NCI-H748 (cell line): ENCODE measurements at regions not wholly inside any gene's neighbourhood (a gene's known extent, or its start where the extent isn't known, plus 50 kb on each side); places are given as distances from the start of the nearest gene placed in this dataset.
A peak's percentile ranks its signal among the peaks of the same experiment; 100 is the strongest.

Experiments
- DNase-seq: peaks from one replicate; lab custom pipeline; 2025; ENCODE audit not compliant: unreplicated experiment; lab: John Stamatoyannopoulos, UW

DNA sequence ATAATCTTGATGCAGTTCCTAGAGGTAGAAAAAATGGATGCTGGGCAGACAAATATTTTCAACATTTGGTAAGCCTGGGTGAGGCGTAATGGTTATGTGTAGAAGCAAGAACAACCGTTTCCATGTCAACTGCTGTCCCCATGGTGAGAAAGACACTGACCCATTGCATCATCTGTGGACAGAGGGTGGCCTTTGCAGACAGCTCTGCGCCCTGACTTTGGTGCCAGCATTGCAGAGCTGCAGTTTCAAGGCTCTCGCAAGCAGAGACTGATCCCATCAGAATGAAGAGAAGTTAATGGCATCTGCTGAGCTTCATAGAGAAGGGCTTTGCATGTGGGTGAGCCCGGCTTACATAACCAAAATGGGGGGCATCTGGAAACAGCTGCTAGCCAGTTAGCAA lies 179.0 kb upstream of the ADRA1B start:
- DNase-seq = peak; percentile 27

DNA sequence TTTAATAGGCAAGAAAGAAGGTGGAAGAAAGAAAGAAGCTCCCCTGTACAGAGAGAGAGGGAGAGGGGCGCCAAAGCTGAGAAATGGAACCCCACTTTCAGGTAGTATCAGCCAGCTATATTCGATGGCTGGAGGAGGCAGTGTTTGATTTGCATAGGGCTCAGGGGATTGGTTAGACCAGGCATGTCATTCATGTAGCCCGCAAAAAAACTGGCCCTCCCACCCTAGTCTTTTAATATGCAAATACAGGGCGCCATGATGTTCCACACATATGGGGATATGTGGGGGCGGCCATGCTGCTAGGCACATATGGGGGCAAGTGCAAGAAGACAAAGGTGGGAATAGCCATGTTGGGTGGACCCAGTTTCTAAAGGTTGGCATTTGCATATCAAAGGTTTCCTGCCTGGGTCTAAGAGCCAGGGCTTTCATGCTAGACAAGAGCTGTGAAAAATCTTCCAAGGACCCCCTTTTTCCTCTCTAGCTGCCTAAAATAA lies 174.4 kb upstream of the ADRA1B start:
- DNase-seq = no peak

DNA sequence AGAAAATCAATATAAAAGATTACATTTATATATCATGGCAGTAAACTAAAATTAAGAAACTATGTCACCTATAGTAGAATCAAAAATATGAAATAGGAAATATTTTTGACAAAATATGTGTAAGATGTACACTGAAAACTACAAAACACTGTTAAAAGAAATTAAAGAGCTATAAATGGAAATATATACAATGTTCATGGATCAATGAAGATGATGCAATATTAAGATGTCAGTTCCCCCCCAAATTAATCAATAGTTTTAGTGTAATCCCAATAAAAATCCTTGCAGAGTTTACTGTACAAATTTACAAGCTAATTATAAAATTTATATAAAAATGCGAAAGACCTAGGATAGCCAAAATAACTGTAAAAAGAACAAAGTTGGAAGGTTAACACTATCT lies 173.0 kb upstream of the ADRA1B start:
- no peak for DNase-seq

DNA sequence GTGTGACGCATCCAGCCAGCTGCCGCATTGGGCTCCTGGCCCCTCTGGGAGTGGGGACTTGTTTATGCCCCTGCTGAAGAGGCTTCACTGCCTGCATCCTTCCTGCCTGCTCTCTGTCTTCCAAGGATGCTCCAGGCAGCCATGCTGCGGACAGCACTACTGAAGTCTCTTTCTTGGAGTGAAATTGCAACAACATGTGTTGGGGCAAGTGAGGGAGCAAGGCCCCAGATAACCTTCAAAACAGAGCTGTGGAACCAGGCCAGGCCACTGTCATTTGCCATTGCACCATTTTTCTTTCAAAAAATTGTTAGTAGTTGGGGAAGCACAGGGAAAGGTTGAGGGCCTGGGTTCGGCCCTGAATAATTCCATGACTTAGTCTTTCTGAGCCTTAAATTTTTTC lies 169.6 kb upstream of the ADRA1B start:
- DNase-seq = no peak

DNA sequence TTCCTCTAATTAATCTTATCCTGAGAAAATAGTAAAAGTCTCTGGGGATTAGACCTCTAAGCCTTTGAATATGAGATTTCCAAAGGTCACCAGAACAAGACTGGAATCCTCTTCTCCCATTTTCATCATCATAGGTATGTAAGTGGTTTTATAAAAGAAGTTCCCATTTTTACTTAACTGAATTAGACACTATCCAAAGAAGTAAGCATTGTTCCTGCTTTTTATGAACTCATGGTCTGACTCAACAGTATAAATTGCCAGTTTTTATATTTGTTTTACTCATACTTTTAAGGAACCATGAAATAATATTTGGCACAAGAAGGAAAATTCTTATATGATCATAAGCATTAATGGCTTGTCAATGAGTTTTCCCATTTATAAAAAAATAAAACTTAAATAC lies 167.1 kb upstream of the ADRA1B start:
- DNase-seq = no peak

DNA sequence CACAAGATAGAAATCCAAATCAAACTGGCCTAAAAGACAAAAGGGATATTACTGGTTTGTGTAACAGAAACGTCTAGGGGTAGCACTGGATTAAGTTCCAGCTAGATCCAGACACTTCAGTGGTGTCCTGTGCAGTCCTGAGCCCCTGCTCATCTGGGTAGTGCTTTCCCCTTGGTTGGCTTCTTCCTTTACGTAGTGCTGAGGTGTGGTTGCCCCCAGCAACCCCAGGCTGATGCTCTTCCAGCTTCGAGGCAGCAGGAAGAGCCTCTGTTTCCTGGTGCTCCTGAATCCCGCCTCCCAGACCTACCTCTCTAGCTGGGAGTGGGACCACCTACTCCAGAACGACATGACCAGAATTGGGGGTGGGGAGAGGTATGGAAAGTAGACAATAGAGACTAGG lies 166.1 kb upstream of the ADRA1B start:
- peak; percentile 36 for DNase-seq

DNA sequence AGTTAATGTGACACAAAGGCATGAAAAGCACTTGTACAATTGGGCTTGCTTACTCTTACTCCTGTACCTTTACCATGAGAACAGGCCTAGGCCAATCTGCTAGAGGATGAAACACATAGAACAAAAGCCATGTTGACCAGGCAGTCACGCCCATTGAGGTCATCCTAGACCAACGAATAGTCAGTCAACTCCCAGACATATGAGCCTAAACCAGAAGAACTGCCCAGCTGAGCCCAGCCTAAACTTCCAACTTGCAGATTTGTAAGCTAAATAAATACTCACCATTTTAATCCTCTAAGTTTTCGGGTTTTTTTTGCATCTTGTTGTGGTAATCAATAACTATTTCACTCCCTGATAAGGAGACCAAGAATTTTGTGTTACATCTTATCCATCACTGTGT lies 164.8 kb upstream of the ADRA1B start:
- DNase-seq = no peak

DNA sequence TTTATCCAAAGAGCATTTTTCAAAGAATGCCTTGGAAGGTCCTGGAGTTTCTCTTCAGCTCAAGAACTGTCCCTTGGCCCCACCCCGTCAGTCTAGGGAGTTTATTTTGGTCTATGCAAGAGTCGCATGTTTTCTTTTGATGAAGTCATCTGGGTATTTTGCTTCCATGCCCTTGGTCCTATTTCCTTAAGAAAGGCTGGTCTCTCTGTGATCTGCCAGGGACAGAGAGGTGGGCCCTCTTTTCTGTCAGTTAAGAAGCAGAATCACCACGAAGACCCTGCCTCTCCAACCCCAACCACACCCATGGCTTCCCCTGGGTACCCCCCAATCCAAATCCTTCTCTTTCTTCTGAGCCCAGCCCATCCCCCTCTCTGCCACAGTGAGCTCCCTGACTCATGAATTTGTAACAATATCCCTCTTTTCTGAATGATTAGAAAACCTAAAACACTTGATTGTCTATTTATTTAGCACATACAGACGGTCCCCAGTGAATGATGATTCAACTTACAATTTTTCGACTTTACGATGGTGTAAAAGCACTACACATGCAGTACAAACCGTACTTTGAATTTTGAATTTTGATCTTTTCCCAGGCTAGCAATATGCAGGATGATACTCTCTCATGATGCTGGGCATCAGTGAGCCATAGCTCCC lies 163.5 kb upstream of the ADRA1B start:
- DNase-seq = no peak

DNA sequence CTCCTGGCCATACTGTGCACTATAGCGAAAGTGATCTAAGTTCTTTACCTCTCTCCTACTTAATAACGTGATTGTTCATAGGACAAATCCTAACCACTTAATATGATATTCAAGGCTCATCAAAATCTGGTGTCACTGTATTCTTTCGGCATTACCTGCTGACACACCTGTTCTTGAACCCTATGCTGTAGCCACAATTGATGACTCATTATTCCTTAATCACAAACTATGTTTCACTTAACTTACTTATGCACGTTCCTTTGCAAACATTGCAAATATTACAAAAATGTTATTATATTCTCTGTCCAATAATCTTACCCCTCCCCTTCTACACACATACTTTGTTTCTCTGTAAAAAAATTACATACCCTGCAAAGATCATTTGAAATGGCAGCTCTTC lies 158.1 kb upstream of the ADRA1B start:
- no peak for DNase-seq

DNA sequence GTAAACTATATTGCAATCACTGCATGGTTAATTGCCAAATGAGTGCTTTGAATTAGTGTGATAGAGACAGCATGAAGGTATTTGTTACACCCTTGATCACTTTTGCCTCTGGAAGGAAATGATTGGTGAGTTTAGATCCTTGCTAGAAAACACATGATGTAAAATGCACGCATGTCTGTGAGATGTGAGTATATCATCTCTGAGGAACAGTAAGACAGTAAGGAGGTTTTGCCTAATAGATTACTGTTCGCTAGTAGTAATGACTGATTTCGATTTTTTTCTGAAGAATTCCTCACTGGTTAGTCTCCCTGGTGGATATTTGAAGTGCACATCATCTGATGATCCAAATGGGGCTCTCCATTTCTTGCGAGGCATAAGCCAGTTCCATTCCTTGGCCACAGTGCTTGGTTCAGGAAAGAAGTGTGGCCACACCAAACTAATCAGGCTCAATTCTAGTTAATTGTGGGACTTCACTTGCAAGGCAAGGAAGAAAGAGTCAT lies 156.4 kb upstream of the ADRA1B start:
- DNase-seq = no peak

DNA sequence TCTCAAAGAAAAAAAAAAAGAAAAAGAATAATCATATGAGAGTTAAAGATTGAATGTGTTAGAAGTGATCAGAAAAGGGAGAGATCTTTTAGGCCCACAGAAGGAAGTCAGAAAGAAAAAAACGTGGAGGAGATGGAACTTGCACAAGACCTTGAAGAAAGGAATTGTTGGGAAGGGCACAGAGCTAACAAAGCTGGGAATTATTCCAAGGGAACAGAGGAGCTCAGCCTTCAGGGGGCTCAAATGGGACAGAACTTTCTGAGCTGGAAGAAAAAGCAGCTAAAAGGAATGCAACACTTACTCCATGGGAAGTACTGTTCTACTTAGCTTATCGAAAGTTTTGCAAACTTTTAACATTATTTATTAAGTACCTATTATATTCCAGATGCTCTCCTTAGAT lies 153.4 kb upstream of the ADRA1B start:
- DNase-seq = no peak

DNA sequence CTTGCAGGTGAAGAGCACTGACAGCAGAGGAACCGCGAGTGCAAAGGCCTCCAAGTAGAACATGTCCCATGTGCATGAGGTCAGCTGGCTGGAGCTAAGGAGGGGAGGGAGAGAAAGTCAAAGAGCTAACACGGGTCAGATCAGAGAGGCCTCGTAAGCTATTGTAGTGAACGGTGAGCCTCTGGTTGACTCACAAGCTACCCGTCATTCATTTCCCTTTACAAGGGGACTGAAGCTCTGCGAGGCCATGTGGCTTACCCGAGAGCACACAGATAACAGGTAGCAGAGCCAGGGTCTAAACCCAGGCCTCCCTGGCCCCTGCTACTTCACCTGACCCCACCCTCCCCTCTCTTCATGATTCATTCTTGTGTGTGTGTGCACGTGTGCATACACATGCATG lies 152.7 kb upstream of the ADRA1B start:
- no peak for DNase-seq

DNA sequence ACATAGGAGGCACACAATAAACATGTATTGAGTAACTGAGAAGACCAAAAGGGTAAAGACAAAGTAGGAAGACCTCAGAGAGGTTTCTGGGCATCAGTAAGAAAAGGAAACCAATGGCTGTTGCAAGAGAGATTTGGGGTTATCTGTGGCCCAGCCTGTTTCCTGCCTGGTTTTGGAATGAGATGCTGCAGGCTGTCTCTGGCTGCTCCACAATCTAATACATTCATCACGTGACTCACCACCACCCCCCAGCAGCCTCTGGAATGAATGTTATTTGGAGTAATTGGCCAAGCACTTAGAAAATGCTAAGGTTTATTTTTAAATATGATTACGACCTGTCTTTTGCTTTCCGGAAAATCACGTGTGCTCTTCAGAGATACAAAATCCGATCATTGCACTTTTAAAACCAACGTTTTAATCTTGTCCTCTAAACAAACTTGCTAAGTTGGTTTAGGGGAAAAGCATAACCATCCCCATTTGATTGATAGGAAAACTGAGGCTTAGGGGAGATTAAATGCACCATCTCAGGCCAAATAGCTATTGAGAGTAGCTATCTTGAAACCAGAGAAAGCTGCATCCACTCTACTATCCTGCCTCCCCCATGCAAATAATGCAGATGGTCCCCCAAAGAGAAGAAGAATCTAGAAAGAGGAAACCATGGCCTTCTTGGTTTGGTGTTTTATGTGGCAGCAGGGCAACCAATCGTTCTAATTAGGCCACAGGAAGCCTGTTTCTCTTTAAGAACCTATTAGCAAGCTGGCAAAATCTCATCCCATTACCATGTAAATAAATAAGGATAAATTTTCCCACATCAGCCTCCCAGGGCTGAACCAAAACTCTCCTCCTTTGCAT lies 151.8 kb upstream of the ADRA1B start:
- no peak for DNase-seq

DNA sequence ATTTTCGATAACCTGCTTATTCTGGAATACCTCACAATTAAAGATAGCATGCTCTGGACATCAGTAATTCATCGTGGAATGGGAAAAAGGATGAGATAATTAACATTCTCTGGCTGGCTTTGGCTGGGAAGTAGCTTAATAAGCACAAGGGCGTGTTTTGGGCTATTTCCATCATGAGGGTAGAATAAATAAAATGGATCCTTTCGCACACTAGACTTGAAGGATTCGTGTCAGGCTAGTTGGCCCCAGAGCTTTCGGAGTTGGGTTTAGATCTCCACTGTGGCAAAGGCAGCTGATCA lies 151.2 kb upstream of the ADRA1B start:
- DNase-seq = no peak

DNA sequence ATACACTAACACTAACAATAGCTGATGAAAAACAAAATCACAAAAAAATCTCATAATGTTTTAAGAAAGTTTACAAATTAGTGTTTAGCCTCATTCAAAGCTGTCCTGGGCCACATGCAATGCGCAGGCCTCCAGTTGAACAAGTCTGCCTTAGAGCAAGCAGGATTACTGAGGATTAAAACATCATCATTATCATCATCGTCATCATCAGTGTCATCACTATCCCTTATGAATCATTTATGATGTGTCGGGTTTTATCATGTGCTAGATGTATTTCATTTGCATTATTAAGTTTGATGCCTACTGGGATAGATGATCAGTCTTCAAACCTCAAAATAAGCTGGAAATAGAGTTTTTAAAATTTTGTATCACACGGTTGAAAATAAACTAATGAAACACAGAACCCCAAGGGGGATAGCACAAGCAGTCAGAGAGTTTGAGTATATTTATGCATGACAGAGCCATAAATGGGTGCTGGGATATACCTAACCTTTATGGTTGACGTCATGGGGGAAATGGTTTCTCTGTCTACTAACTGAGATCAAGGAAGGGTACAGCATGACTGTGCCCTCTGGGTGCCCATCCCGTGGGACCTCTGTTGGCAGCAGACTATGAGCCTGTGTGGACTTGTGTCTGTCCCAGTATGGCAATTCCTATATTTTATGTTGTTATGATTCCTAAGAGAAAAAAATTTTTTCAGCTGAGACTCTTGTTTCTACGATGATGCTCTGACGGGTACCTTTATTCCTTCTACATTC lies 150.3 kb upstream of the ADRA1B start:
- no peak for DNase-seq

DNA sequence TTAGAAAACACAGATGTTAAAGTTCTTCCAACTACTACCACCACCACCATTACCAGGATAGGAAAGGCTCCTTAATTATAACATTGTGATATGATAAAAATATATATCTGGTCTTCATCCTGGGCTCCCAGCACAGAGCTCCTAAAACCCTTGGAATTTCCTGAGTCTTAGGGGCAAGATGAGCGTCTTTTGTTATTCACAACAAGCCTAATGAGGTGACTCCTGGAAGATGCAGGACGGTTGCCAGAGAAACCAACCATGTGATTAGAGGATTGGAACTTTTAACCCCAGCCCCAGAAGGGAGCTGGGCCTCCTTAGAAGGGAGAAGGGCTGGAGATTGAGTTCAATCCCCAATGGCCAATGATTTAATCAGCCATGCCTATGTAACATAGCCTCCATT lies 148.0 kb upstream of the ADRA1B start:
- no peak for DNase-seq

DNA sequence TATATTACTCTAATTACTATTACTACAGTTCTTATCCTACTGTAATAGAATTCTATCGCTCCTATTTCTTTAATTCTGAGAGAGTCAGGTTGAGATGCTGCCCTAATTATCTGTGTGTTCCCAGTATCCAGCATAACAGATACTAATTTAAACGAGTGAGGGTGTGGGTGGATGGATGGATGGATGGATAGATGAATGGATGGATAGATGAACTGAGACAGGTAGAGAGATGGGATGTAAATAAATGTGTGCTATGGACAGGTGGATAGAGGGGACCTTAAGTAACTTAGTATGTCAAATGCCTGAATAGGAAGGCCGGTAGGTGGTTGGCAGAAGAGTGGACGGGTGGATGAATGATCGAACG lies 143.6 kb upstream of the ADRA1B start:
- DNase-seq = no peak

DNA sequence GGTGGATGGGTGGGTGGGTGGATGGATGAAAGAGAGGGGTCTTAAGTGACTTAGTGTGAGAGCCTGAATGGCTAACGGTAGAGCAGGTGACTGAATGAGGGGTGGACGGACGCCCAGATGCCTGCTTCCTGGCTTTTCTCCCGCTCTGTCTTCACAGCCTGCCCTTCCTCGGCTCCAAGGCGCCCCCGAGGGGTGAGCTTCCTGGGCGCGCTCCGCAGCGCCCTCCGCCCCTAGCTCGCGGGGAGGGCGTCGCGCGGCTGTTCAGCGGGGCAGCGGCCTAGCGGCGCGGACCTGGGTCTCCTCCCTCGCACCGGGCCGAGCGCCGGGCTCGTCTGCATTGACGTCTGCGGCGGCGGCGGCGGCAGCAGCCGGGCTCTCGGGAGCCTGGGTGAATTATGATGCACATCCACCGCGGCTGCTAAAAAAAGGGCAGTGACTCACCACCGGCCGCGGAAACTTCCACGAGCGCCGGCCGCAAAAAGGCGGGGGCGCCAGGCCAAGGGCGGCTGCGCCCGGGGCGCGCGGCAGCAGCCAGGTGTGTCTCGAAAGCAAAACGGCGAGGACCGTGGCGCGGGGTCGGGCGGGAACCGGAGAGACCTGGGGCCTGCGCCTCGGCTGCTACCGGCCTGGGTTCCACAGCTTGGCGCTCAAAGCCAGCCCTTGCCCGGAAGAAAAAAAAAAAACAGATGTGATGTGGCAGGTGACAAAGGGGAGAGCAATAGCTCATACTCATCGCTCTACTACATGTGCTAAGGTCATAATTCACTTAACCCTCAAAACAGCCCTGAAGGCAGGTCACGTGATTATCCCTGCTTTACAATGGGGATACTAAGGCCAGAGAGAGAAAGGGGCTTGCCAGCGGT lies 143.0 kb upstream of the ADRA1B start:
- DNase-seq = peak; percentile 75

DNA sequence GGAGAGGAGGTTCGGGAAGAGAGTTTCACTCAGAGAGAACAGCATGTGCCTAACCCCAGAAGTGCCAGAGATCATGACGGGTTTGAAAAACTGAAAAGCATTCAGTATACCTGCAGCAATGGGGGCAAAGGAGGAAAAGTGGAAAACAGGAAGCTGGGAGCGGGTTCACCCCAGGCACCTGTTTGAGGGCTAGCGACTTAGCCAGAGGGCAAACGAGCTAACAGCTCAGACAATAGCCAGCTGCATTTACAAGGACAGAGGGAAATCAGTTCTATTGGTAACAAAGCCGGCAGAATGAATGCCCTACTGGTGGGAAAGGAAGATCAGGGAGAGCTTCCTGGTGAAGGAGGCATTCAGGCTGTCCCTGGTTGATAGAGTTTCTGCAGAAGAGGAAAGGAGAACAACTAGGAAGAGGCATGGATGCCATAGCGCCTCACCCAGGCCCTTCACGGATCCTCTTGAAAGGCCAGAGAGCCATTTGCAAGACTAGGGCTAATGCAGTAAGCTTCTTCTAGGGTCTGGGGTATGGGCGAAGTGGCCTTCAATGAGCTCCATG lies 141.7 kb upstream of the ADRA1B start:
- DNase-seq = peak; percentile 75

DNA sequence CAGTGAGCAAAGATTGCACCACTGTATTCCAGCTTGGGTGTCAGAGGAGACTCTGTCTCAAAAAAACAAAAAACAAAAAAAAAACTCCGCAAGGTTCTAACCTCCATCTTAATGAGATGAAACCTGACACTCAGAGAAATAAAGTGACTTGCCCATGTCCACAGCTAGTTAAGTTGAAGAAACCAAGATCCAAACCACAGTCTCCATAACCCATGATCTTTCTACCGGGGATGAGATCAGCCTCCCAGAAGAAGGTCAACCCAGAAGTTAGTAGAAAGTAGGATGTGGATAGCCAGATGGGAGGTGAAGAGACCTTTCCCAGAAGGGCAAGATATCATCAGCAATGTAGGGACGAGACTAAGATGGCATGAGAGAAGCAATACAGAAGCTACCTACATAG lies 140.4 kb upstream of the ADRA1B start:
- no peak for DNase-seq
